ENCODE measurements at regions not wholly inside any gene's neighbourhood (a gene's known extent, or its start where the extent isn't known, plus 50 kb on each side); places are given as distances from the start of the nearest gene placed in this dataset.

DNA sequence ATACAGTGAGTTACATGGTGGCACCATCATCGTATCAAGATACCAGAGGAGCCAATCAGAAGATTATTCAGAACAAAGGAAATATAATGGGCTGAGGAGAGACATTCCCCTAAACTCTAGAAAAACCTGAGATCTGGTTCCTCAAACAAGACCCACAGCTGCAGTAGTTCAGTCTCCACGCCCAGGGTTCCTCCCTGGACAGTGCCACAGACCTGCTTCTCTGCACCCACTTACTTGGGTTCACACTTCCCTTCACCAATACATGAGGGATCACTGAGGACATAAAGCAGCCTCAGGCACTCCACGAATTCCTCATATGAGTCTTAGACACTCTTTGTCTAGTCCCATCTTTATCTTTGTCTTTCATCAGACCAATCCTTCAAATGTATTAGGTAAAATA, 101.7 kb downstream of the APTX start:
- TF ChIP-seq SP1 (IDR thresholded peaks at IDR 0.05) (no peak), FOXM1 (IDR thresholded peaks at IDR 0.05; ENCODE audit: borderline replicate concordance) (no peak)
